Stomach (tissue), 8 donors: ENCODE measurements at regions not wholly inside any gene's neighbourhood (a gene's known extent, or its start where the extent isn't known, plus 50 kb on each side); places are given as distances from the start of the nearest gene placed in this dataset.

Experiments used
- DNase-seq, 2 donors: peaks; one replicate each; pipeline versions ENCODE4 v3.0.0 to v3.0.0-alpha.2; 2013 to 2019
- H3K27ac ChIP-seq, 5 donors: fragments of 200-600 bp in 4 of 5; sonication (generic) in 4 of 5; one replicate each; pipeline ENCODE4 v1.5.1; 2013 to 2019; ENCODE audit warnings: mild to moderate bottlenecking in 1 of 5, moderate library complexity in 1 of 5
- H3K27me3 ChIP-seq, 3 donors: fragments of 200-600 bp; sonication (generic); one replicate each; pipeline ENCODE4 v1.5.1; 2017 to 2019; ENCODE audit warnings: mixed run types in 1 of 3
- H3K36me3 ChIP-seq, 4 donors: fragments of 200-600 bp; sonication (generic); 1 replicate in 3 of 4; 2 replicates in 1 of 4; pipeline ENCODE4 v1.5.1; 2016 to 2019
- H3K4me1 ChIP-seq, 4 donors: fragments of 200-600 bp; sonication (generic); one replicate each; pipeline ENCODE4 v1.5.1; 2016 to 2019
- H3K4me3 ChIP-seq, 4 donors: fragments of 200-600 bp; sonication (generic) in 3 of 4; one replicate each; pipeline ENCODE4 v1.5.1; 2016 to 2019; ENCODE audit warnings: mild to moderate bottlenecking in 1 of 4
- H3K9me3 ChIP-seq, 4 donors: fragments of 200-600 bp; sonication (generic); one replicate each; pipeline ENCODE4 v1.5.1; 2016 to 2019
- CTCF ChIP-seq, 7 experiments: fragments of 450-650 bp in 4 of 7; fragments of 200-600 bp in 3 of 7; sonication (generic) in 3 of 7; IDR thresholded peaks; one replicate each; pipeline ENCODE4 v1.5.1; 2016 to 2019; ENCODE audit warnings: antibody characterized with exemption in 7 of 7, control low read depth in 2 of 7, mild to moderate bottlenecking in 1 of 7
- EP300 ChIP-seq: sonication (generic); formaldehyde crosslinking; IDR thresholded peaks from one replicate; pipeline ENCODE4 v1.6.1; 2017; ENCODE audit warnings: antibody characterized with exemption
- POLR2A ChIP-seq, 4 donors: fragments of 450-650 bp; IDR thresholded peaks; one replicate each; pipeline ENCODE4 v1.6.1; 2016; ENCODE audit warnings: antibody characterized with exemption in 4 of 4, control low read depth in 2 of 4, mild to moderate bottlenecking in 1 of 4, moderate library complexity in 1 of 4
- POLR2AphosphoS5 ChIP-seq, 3 donors: sonication (generic); formaldehyde crosslinking; IDR thresholded peaks; one replicate each; pipeline ENCODE4 v1.6.1; 2016; ENCODE audit warnings: antibody characterized with exemption in 3 of 3
- WGBS, 5 donors: extraction: QIAGEN DNeasy Blood & Tissue Kit in 3 of 5; methylation state at CpG; one replicate each; pipeline versions ENCODE4 v1.1.5 to v1.1.7; 2013 to 2018; 5-methylcytosine and 5-hydroxymethylcytosine counted together
- intact Hi-C: fragments of 100-400 bp; cut with DNase I; formaldehyde crosslinking; loops from one replicate; pipeline ENCODE4 v1.15.1; 2023; ENCODE audit warnings: low total_unique reads
- donor health status: healthy with polysubstance abuse.
- donor health status: Bipolar disorder and iron deficiency.
- donor health status: healthy.

DNA sequence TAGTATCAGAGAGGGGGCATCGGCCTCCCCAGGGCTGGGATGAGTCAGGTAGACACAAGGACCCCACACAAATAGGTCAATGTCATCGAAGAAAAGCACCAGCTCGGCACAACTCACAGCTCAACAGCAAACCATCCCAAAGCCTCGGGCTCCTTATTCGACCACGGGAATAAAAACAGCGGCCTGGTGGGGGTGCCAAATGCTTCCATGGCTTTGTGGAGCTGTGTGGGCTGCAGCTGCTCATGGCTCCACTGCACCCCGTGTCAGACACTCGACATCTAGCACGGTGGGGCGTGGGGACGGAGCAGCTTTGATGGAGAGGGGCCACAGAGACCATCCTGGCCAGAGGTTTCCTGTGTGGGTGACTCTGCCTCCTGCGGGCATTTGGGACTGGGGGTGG, 212.5 kb upstream of the SOX1 start:
- Histone ChIP-seq H3K4me1 (no peaks in the 10 kb centered on the region), H3K27me3 (peaks cover 0 to 66% (median 0%) of the 10 kb centered on the region in 3 donors), H3K9me3 (no peaks in the 10 kb centered on the region), H3K27ac (no peak overlapping the region), H3K36me3 (no peaks in the 10 kb centered on the region), H3K4me3 (no peak overlapping the region)
- WGBS, 5 donors: 54 to 69% (median 65%) methylated on average over 5 to 13 of the region's 13 CpGs
- no peak for TF ChIP-seq POLR2A (IDR thresholded peaks at IDR 0.05)
- TF ChIP-seq CTCF (IDR thresholded peaks at IDR 0.05): no peak
- no peak for TF ChIP-seq EP300
- TF ChIP-seq POLR2AphosphoS5 (IDR thresholded peaks at IDR 0.05): no peak
- intact Hi-C loops: no loop called here
- DNase-seq: no peak

DNA sequence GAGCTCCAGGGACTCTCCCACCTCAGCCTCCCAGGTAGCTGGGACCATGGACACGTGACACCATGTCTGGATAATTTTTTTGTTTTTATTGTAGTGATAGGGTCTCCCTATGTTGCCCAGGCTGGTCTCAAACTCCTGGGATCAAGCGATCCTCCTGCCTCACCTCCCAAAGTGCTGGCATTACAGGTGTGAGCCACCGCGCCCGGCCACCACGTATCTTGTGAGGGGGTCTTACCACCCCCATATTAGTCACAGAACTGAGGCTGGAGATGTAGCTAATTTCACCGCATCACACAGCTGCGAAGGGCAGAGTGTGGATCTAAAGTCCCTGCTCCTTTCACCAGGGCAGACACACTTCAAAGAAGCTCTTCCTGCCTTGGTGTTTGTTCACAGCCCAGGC, 211.8 kb upstream of the SOX1 start:
- H3K27ac ChIP-seq: no peak overlapping the region
- H3K4me1 ChIP-seq: no peaks in the 10 kb centered on the region
- H3K4me3 ChIP-seq: no peak overlapping the region
- H3K27me3 ChIP-seq: peaks cover 0 to 60% (median 0%) of the 10 kb centered on the region in 3 donors
- no peaks in the 10 kb centered on the region for H3K9me3 ChIP-seq
- no peaks in the 10 kb centered on the region for H3K36me3 ChIP-seq
- no peak for DNase-seq
- TF ChIP-seq CTCF (IDR thresholded peaks at IDR 0.05): no peak
- no peak for TF ChIP-seq POLR2AphosphoS5 (IDR thresholded peaks at IDR 0.05)
- no peak for TF ChIP-seq EP300
- no peak for TF ChIP-seq POLR2A (IDR thresholded peaks at IDR 0.05)
- 86 to 91% (median 88%) methylated on average over 7 to 8 of the region's 8 CpGs for WGBS, 5 donors
- intact Hi-C loops: no loop called here

DNA sequence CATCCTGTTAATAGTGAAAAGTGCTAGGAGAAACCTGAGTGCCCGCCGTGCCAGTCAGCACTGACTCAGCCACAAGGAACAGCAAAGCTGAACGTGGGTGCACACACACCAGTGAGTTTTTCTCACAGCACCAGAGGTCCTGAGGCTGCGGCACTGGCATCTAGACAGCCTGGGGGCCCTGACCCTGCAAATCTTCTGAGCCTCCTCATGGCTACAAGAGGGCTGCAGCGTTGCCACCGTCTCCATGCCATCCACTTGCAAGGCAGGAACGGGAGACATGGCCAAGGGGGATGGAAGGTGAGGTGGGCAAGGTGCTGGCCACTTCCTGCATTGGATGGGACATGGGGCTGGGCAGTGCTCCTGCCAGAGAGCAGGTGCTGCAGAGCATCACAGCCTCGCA, 211.2 kb upstream of the SOX1 start:
- WGBS, 5 donors: 79 to 90% (median 84%) methylated on average over 7 to 8 of the region's 8 CpGs
- TF ChIP-seq CTCF (IDR thresholded peaks at IDR 0.05) (no peak), POLR2A (IDR thresholded peaks at IDR 0.05) (no peak), EP300 (no peak), POLR2AphosphoS5 (IDR thresholded peaks at IDR 0.05) (no peak)
- DNase-seq: no peak
- Histone ChIP-seq H3K27ac (no peak overlapping the region), H3K36me3 (no peaks in the 10 kb centered on the region), H3K27me3 (peaks cover 0 to 55% (median 0%) of the 10 kb centered on the region in 3 donors), H3K4me1 (no peaks in the 10 kb centered on the region), H3K4me3 (no peak overlapping the region), H3K9me3 (peaks cover 0 to 3% (median 0%) of the 10 kb centered on the region in 4 donors)
- intact Hi-C loops: no loop called here

GRCh38 chr13:111856571-111856970, 210.4 kb upstream of the SOX1 start:
- intact Hi-C loops: no loop called here
- no peak for TF ChIP-seq POLR2AphosphoS5 (IDR thresholded peaks at IDR 0.05)
- TF ChIP-seq POLR2A (IDR thresholded peaks at IDR 0.05): no peak
- no peak for TF ChIP-seq CTCF (IDR thresholded peaks at IDR 0.05)
- TF ChIP-seq EP300: no peak
- no peak for DNase-seq
- Histone ChIP-seq H3K9me3 (peaks cover 0 to 4% (median 0%) of the 10 kb centered on the region in 4 donors), H3K4me1 (no peaks in the 10 kb centered on the region), H3K27me3 (peaks cover 0 to 55% (median 0%) of the 10 kb centered on the region in 3 donors), H3K36me3 (no peaks in the 10 kb centered on the region), H3K4me3 (no peak overlapping the region), H3K27ac (no peak overlapping the region)
- WGBS, 5 donors: 73 to 88% (median 86%) methylated on average over 8 to 11 of the region's 11 CpGs
